ENCODE measurements at regions not wholly inside any gene's neighbourhood (a gene's known extent, or its start where the extent isn't known, plus 50 kb on each side); places are given as distances from the start of the nearest gene placed in this dataset.

- Mint-ChIP-seq H3K4me1 (ENCODE audit: low read depth) (no peaks in the 10 kb centered on the region), H3K27me3 (ENCODE audit: low read depth) (no peaks in the 10 kb centered on the region), H3K27ac (ENCODE audit: unreplicated experiment) (no peak overlapping the region), H3K4me3 (ENCODE audit: unreplicated experiment) (no peak overlapping the region), H3K9me3 (ENCODE audit: low read depth) (peaks cover 21% of the 10 kb centered on the region), H3K36me3 (ENCODE audit: low read depth) (no peaks in the 10 kb centered on the region)
- TF ChIP-seq CTCF (IDR thresholded peaks at IDR 0.05) = no peak
- DNase-seq (ENCODE audit: low spot score) = no peak
Observed at GRCh38 chr12:82554529-82554928, 132.2 kb upstream of the TMTC2 start.

- H3K4me1 Mint-ChIP-seq (ENCODE audit: low read depth) = no peaks in the 10 kb centered on the region
- H3K36me3 Mint-ChIP-seq (ENCODE audit: low read depth) = no peaks in the 10 kb centered on the region
- H3K4me3 Mint-ChIP-seq (ENCODE audit: unreplicated experiment) = no peak overlapping the region
- no peak for TF ChIP-seq CTCF (IDR thresholded peaks at IDR 0.05)
- no peak for DNase-seq (ENCODE audit: low spot score)
- no peak overlapping the region for H3K27ac Mint-ChIP-seq (ENCODE audit: unreplicated experiment)
- H3K9me3 Mint-ChIP-seq (ENCODE audit: low read depth) = peaks cover 13% of the 10 kb centered on the region
- no peaks in the 10 kb centered on the region for H3K27me3 Mint-ChIP-seq (ENCODE audit: low read depth)
Observed at GRCh38 chr12:82555699-82556098, 131.0 kb upstream of the TMTC2 start.

GRCh38 chr12:82565966-82566365, 120.7 kb upstream of the TMTC2 start:
- Mint-ChIP-seq H3K27ac (ENCODE audit: unreplicated experiment) (no peak overlapping the region), H3K4me1 (ENCODE audit: low read depth) (no peaks in the 10 kb centered on the region), H3K36me3 (ENCODE audit: low read depth) (no peaks in the 10 kb centered on the region), H3K9me3 (ENCODE audit: low read depth) (no peaks in the 10 kb centered on the region), H3K4me3 (ENCODE audit: unreplicated experiment) (no peak overlapping the region), H3K27me3 (ENCODE audit: low read depth) (peaks cover 13% of the 10 kb centered on the region)
- DNase-seq (ENCODE audit: low spot score) = no peak
- TF ChIP-seq CTCF (IDR thresholded peaks at IDR 0.05) = no peak

GRCh38 chr12:82567688-82568087, 119.0 kb upstream of the TMTC2 start:
- no peak overlapping the region for H3K27ac Mint-ChIP-seq (ENCODE audit: unreplicated experiment)
- H3K9me3 Mint-ChIP-seq (ENCODE audit: low read depth) = no peaks in the 10 kb centered on the region
- TF ChIP-seq CTCF (IDR thresholded peaks at IDR 0.05) = no peak
- H3K4me3 Mint-ChIP-seq (ENCODE audit: unreplicated experiment) = no peak overlapping the region
- peaks cover 14% of the 10 kb centered on the region for H3K27me3 Mint-ChIP-seq (ENCODE audit: low read depth)
- no peak for DNase-seq (ENCODE audit: low spot score)
- H3K4me1 Mint-ChIP-seq (ENCODE audit: low read depth) = no peaks in the 10 kb centered on the region
- H3K36me3 Mint-ChIP-seq (ENCODE audit: low read depth) = no peaks in the 10 kb centered on the region

GRCh38 chr12:82574191-82574590, 112.5 kb upstream of the TMTC2 start:
- Mint-ChIP-seq H3K36me3 (ENCODE audit: low read depth) (no peaks in the 10 kb centered on the region), H3K9me3 (ENCODE audit: low read depth) (no peaks in the 10 kb centered on the region), H3K27me3 (ENCODE audit: low read depth) (peaks cover 10% of the 10 kb centered on the region), H3K4me3 (ENCODE audit: unreplicated experiment) (no peak overlapping the region), H3K27ac (ENCODE audit: unreplicated experiment) (no peak overlapping the region), H3K4me1 (ENCODE audit: low read depth) (no peaks in the 10 kb centered on the region)
- DNase-seq (ENCODE audit: low spot score) = no peak
- TF ChIP-seq CTCF (IDR thresholded peaks at IDR 0.05) = no peak
